Activated naive CD4-positive, alpha-beta T cell treated with anti-CD3 and anti-CD28 coated beads, Interleukin-2, amount 50 U/mL, for 72 hours (primary cell): ENCODE measurements at regions not wholly inside any gene's neighbourhood (a gene's known extent, or its start where the extent isn't known, plus 50 kb on each side); places are given as distances from the start of the nearest gene placed in this dataset.
"Not testable (repeated sequence)": the region's sequence is repeated elsewhere in the genome, so short reads cannot be mapped to it uniquely, and the experiment has no call there.

ENCODE experiments used
- ATAC-seq, 2 donors: fragments of 150-1000 bp; cut with Tn5 transposase; 2 replicates each; pipeline ENCODE4 v1.10.0; 2021; ENCODE audit warnings: mild to moderate bottlenecking in 2 of 2, moderate library complexity in 2 of 2
- DNase-seq, 2 donors: peaks; one replicate each; pipeline ENCODE4 v3.0.0; 2021 to 2022; ENCODE audit warnings: low spot score in 2 of 2
- H3K27ac Mint-ChIP-seq, 2 donors: one replicate each; pipeline ENCODE4 v1.8.0; 2022; ENCODE audit warnings: mild to moderate bottlenecking in 2 of 2, mixed read lengths in 2 of 2
- H3K36me3 Mint-ChIP-seq, 2 donors: one replicate each; pipeline ENCODE4 v1.8.0; 2022; ENCODE audit warnings: mixed read lengths in 2 of 2
- H3K9me3 Mint-ChIP-seq, 2 donors: one replicate each; pipeline ENCODE4 v1.8.0; 2022; ENCODE audit warnings: mixed read lengths in 2 of 2

DNA sequence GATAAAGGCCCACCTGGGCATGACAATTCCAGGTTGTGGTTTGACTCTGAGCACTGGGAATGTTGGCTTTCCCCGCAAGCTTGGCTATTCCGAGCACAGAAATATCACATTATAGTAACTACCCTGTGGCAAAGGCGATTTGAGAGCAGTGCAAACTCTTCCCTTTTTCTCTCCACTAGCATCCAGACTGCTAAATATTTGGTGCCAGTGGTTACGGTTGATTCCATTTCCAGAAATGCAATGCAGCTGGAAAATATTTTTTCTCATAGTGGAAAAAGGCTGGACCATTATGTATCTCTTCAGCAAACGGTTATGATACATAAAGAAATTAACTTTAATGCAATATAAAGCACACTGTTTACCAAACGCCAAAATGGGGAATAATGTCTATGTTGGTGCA, 158.0 kb downstream of the ENC1 start:
- Mint-ChIP-seq H3K9me3 (no peaks in the 10 kb centered on the region), H3K36me3 (no peaks in the 10 kb centered on the region), H3K27ac (no peak overlapping the region)

DNA sequence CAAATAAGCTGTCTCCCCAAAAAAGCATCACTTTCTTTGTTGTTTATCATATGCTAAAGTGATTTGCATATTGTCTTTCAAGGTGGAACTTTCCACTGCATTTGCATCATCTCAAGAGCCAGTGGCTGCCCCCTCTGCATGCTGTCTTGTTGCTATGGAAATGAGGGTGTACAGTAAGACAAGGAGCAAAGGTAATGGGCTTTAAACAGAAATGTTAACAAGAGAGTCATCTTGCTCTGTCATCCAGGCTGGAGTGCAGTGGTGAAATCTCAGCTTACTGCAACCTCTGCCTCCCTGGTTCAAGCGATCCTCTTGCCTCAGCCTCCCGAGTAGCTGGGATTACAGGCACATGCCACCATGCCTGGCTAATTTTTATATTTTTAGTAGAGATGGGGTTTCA, 159.2 kb downstream of the ENC1 start:
- not testable (repeated sequence) for H3K9me3 Mint-ChIP-seq, DNase-seq, H3K27ac Mint-ChIP-seq, H3K36me3 Mint-ChIP-seq
- ATAC-seq, result peak in 1 of 2 donors; percentile 58

More for the DNA sequence above, 158.0 kb downstream of the ENC1 start:
- no peak for ATAC-seq
- no peak for DNase-seq

GRCh38 chr5:74480201-74480600, 160.3 kb downstream of the ENC1 start:
- ATAC-seq, result no peak
- no peak for DNase-seq
- Mint-ChIP-seq H3K36me3 (no peaks in the 10 kb centered on the region), H3K9me3 (no peaks in the 10 kb centered on the region), H3K27ac (no peak overlapping the region)

DNA sequence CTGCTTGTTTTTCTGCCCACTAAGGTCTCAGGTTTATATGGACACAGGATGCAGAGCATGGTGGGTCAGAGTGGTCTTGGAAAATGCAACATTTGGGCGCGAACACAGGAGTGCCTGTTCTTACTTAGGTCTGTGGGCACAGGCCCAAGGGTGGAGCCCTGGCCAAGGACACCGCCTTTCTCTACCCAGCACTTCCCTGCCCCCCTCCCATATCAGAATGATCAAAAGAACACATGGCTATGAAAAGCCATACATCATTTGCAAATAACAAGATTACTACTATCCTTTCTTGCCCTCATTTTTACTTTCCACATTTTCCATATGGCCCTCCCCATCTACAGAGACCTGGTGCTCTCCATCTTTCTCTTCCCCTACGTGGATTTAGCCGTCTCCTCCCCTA, 162.2 kb downstream of the ENC1 start:
- Mint-ChIP-seq H3K27ac (no peak overlapping the region), H3K9me3 (no peaks in the 10 kb centered on the region), H3K36me3 (no peaks in the 10 kb centered on the region)
- no peak for DNase-seq
- ATAC-seq, result no peak

- DNase-seq, result no peak
- ATAC-seq, result no peak
- no peak overlapping the region for H3K27ac Mint-ChIP-seq
- H3K36me3 Mint-ChIP-seq, result no peaks in the 10 kb centered on the region
- no peaks in the 10 kb centered on the region for H3K9me3 Mint-ChIP-seq
Observed at GRCh38 chr5:74477761-74478160, 162.8 kb downstream of the ENC1 start.

- DNase-seq, result no peak
- Mint-ChIP-seq H3K27ac (no peak overlapping the region), H3K36me3 (no peaks in the 10 kb centered on the region), H3K9me3 (no peaks in the 10 kb centered on the region)
- ATAC-seq, result no peak
Observed at GRCh38 chr5:74476819-74477453, 163.6 kb downstream of the ENC1 start.

DNA sequence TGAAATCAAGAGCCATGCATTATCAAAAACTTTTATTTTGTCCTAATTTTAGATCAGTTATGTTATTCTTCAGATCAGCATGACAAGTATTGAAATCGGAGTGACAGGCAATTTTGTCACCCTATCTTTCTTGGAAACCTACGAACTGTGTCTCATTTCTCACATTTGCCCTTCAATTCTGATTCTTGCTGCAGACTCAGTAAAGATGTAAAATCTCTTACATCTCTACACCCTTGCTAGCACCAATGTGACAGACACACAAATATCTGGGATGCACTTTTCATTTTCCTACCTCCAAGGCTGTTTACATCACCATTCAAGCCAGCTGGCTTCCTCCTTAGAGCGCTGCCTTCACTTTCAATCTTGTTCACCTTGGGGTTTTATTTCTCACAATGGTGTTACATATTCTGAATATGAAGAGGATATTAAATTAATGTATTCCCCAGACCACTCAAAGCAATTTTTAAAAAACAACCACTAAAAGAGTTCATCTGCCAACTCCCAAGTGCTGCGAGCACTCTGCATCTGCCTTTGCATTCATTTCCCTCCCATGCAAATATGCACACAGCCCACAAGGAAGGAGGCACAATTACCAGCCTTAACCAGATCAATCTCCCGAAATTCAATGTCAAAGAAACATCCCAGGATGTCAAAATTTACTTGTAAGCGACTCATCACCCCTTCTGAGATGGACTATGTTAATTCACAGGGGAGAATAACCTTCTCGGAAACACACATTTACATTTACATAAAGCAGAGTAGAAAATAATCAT, 164.3 kb downstream of the ENC1 start:
- DNase-seq (no peak), ATAC-seq (no peak)
- Mint-ChIP-seq H3K27ac (no peak overlapping the region), H3K36me3 (no peaks in the 10 kb centered on the region), H3K9me3 (no peaks in the 10 kb centered on the region)

DNA sequence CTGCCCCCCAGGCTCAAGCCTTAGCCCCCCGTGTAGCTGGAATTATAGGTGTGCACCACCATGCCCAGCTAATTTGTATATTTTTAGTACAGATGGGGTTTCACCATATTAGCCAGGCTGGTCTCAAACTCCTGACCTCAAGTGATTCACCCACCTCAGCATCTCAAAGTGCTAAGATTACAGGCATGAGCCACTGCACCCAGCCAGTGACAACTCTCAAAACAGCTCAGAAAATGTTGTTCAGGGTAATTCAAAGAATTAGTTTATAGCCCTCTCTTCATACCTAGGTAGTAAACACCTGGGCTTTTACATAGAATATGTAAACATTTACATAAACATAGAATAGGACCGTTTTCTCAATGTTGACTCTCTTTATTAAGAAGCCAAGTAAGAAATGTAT, 168.7 kb downstream of the ENC1 start:
- no peak overlapping the region for H3K27ac Mint-ChIP-seq
- no peak for DNase-seq
- ATAC-seq, result no peak
- no peaks in the 10 kb centered on the region for H3K9me3 Mint-ChIP-seq
- H3K36me3 Mint-ChIP-seq, result no peaks in the 10 kb centered on the region

- ATAC-seq, result no peak
- Mint-ChIP-seq H3K27ac (no peak overlapping the region), H3K9me3 (no peaks in the 10 kb centered on the region), H3K36me3 (no peaks in the 10 kb centered on the region)
- no peak for DNase-seq
Observed at GRCh38 chr5:74469234-74469994, 171.1 kb downstream of the ENC1 start.

- H3K27ac Mint-ChIP-seq, result no peak overlapping the region
- no peaks in the 10 kb centered on the region for H3K9me3 Mint-ChIP-seq
- H3K36me3 Mint-ChIP-seq, result no peaks in the 10 kb centered on the region
- ATAC-seq, result no peak
- no peak for DNase-seq
Observed at GRCh38 chr5:74468421-74468820, 172.1 kb downstream of the ENC1 start.

- DNase-seq, result no peak
- no peaks in the 10 kb centered on the region for H3K36me3 Mint-ChIP-seq
- H3K9me3 Mint-ChIP-seq, result no peaks in the 10 kb centered on the region
- ATAC-seq, result no peak
- H3K27ac Mint-ChIP-seq, result no peak overlapping the region
Observed at GRCh38 chr5:74465724-74466123, 174.8 kb downstream of the ENC1 start.

DNA sequence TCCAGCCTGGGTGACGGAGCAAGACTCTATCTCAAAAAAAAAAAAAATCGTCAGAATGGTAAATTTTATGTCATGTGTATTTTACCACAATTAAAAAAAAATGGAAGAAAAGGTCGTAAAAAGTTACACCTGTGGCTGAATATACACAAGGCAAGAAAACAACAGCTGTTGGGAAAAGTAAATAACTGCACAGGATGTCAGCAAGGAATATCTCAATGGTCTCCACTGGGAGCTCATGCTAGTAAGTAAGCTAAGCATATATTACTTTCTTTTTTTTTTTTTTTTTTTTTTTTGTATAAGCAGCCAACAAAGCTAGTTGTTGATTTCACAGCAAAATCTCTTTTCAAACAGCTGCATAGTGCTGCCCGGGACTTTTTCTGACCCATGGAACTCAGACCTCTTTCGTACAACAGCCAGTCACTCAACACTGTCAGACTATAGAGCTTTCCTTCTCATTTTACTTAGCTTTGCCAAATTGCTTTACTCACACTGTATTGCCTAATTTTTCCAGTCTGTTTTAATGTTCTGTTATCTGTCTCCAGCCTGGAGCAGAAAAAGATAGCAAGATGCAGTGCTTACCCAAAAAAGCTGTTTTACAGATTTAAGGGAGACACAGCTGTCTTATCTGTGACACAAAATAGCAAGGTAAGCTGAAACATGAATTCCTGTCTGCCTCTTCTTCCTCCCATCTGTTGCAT, 175.9 kb downstream of the ENC1 start:
- H3K36me3 Mint-ChIP-seq, result no peaks in the 10 kb centered on the region
- H3K27ac Mint-ChIP-seq, result no peak overlapping the region
- ATAC-seq, result no peak
- DNase-seq, result no peak
- H3K9me3 Mint-ChIP-seq, result no peaks in the 10 kb centered on the region

DNA sequence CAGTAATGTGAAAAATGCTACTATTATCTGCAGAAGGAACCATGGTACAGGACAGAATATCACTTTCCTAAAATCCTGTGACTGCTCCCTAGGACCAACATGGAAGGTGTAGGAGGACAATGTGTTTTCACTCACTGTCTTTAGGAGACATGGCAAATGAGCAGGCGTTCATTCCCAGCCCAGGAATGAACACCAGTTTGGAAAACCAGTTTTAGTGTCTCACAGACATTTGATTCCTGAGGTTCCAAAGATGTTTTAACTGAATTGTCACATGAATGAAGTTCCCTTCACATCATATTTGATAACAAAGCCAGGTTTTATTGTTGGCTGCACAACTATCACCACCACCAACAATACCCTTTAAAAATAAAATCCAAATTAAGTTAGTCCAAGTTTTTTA, 178.2 kb downstream of the ENC1 start:
- H3K9me3 Mint-ChIP-seq, result no peaks in the 10 kb centered on the region
- DNase-seq (no peak), ATAC-seq (no peak)
- no peak overlapping the region for H3K27ac Mint-ChIP-seq
- no peaks in the 10 kb centered on the region for H3K36me3 Mint-ChIP-seq

DNA sequence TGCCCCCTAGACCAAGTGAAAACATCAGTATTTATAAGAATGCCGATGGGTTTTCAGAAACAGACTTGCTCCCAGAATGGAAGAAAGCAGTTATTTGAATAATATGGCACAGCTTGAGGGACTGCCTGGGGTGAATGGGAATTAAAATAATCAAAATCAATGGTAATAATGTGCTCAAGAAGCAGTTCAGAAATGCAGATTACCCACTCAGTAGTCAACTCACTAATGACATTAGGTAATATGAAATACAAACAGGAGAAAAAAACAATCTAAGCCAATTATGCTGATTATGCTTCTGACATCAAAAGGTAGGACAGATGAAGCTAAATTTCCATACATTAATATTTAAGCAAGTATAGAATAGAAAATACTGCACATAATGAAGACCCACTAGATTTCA, 179.3 kb downstream of the ENC1 start:
- DNase-seq, result no peak
- H3K36me3 Mint-ChIP-seq, result no peaks in the 10 kb centered on the region
- no peak overlapping the region for H3K27ac Mint-ChIP-seq
- no peaks in the 10 kb centered on the region for H3K9me3 Mint-ChIP-seq
- no peak for ATAC-seq

DNA sequence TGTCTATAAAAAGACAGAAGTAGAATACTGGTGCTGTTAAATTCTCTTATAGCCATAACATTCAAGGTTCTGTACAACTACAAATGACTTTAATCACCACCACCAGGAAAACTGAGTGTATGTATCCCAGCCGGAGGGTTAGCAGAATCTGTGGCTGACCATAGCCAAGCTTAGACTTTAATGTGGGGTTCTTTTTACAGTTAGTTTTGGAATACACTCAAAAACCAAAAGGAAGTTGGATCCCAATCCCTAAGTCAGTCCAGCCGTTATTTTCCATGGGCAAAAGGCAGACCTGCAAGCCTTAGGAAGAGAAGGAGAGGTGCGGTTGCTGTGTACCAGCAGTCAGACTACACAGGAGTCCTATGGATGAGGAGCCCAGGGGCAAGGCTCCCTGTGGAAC, 179.8 kb downstream of the ENC1 start:
- no peak overlapping the region for H3K27ac Mint-ChIP-seq
- H3K36me3 Mint-ChIP-seq, result no peaks in the 10 kb centered on the region
- H3K9me3 Mint-ChIP-seq, result no peaks in the 10 kb centered on the region
- no peak for DNase-seq
- no peak for ATAC-seq

DNA sequence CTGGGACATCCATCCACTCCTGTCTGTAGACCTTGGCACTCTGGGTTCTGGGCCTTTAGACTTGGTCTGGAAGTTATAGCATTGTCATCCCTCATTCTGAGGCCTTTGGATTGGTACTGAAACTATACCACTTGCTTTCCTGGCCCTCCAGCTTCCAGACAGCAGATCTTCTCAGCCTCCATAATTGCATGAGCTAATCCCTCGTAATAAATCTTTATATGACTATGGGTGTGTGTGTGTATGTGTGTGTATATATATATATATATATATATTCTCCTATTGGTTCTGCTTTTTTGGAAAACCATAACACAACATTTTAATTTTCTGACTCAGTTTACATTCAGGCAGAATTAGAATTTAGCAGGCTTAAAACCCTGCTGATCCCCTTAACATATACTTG, 180.5 kb downstream of the ENC1 start:
- Mint-ChIP-seq H3K27ac (no peak overlapping the region), H3K36me3 (no peaks in the 10 kb centered on the region), H3K9me3 (no peaks in the 10 kb centered on the region)
- ATAC-seq (no peak), DNase-seq (no peak)

DNA sequence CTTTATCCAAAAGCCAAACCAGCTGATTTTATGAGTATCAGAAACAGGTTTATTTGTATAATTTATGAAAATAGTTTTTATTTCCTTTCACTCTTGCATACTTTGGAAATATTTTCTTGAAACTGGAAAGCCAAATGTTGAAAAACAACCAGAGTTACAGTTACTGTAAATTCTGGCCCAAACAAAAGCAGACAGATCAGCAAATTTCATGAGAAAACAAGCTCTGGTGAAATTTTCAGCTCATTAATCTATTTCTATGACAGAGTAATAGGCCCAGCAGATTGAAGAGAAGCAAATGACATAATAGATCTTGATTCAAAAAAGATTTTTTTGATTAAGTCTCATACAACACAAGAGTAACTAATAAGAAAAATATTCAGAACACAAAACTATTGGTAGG, 182.7 kb downstream of the ENC1 start:
- no peak overlapping the region for H3K27ac Mint-ChIP-seq
- ATAC-seq, result no peak
- H3K9me3 Mint-ChIP-seq, result no peaks in the 10 kb centered on the region
- no peak for DNase-seq
- H3K36me3 Mint-ChIP-seq, result no peaks in the 10 kb centered on the region
